ENCODE measurements at regions not wholly inside any gene's neighbourhood (a gene's known extent, or its start where the extent isn't known, plus 50 kb on each side); places are given as distances from the start of the nearest gene placed in this dataset.

GRCh38 chr4:18735740-18736268, 714.2 kb upstream of the LCORL start:
- TF ChIP-seq CTCF (IDR thresholded peaks at IDR 0.05), result no peak
- no peak for TF ChIP-seq EP300 (IDR thresholded peaks at IDR 0.05)
